ENCODE measurements at regions not wholly inside any gene's neighbourhood (a gene's known extent, or its start where the extent isn't known, plus 50 kb on each side); places are given as distances from the start of the nearest gene placed in this dataset.
"Not testable (repeated sequence)": the region's sequence is repeated elsewhere in the genome, so short reads cannot be mapped to it uniquely, and the experiment has no call there.

GRCh38 chr13:103634066-103634465 is 567.8 kb upstream of the SLC10A2 start:
- no peak for DNase-seq

- no peak for DNase-seq
Observed at GRCh38 chr13:103625194-103625593, 559.0 kb upstream of the SLC10A2 start.

GRCh38 chr13:103618151-103618550 is 551.9 kb upstream of the SLC10A2 start:
- DNase-seq: no peak

GRCh38 chr13:103615771-103616170 is 549.6 kb upstream of the SLC10A2 start:
- no peak for DNase-seq

- DNase-seq: no peak
Observed at GRCh38 chr13:103614761-103615160, 548.5 kb upstream of the SLC10A2 start.

GRCh38 chr13:103607995-103608394 is 541.8 kb upstream of the SLC10A2 start:
- DNase-seq: no peak

- DNase-seq: no peak
Observed at GRCh38 chr13:103605546-103606326, 539.5 kb upstream of the SLC10A2 start.

GRCh38 chr13:103599870-103600269 is 533.7 kb upstream of the SLC10A2 start:
- not testable (repeated sequence) for DNase-seq

GRCh38 chr13:103598671-103599070 is 532.5 kb upstream of the SLC10A2 start:
- no peak for DNase-seq

GRCh38 chr13:103573446-103573845 is 507.2 kb upstream of the SLC10A2 start:
- no peak for DNase-seq

- DNase-seq: no peak
Observed at GRCh38 chr13:103568314-103568713, 502.1 kb upstream of the SLC10A2 start.

GRCh38 chr13:103557878-103558277 is 491.7 kb upstream of the SLC10A2 start:
- no peak for DNase-seq

GRCh38 chr13:103556681-103557080 is 490.5 kb upstream of the SLC10A2 start:
- no peak for DNase-seq

GRCh38 chr13:103547914-103548313 is 481.7 kb upstream of the SLC10A2 start:
- DNase-seq: no peak

- DNase-seq: no peak
Observed at GRCh38 chr13:103546271-103546670, 480.1 kb upstream of the SLC10A2 start.

- no peak for DNase-seq
Observed at GRCh38 chr13:103542648-103543047, 476.4 kb upstream of the SLC10A2 start.

GRCh38 chr13:103540382-103540765 is 474.2 kb upstream of the SLC10A2 start:
- DNase-seq: no peak

GRCh38 chr13:103539721-103540381 is 473.6 kb upstream of the SLC10A2 start:
- DNase-seq: no peak

GRCh38 chr13:103539265-103539664 is 473.0 kb upstream of the SLC10A2 start:
- no peak for DNase-seq

- DNase-seq: no peak
Observed at GRCh38 chr13:103537616-103538015, 471.4 kb upstream of the SLC10A2 start.

GRCh38 chr13:103531278-103531677 is 465.1 kb upstream of the SLC10A2 start:
- no peak for DNase-seq

- no peak for DNase-seq
Observed at GRCh38 chr13:103528437-103528836, 462.2 kb upstream of the SLC10A2 start.

GRCh38 chr13:103525530-103525929 is 459.3 kb upstream of the SLC10A2 start:
- DNase-seq: no peak

- DNase-seq: no peak
Observed at GRCh38 chr13:103523858-103524257, 457.6 kb upstream of the SLC10A2 start.

GRCh38 chr13:103521532-103521931 is 455.3 kb upstream of the SLC10A2 start:
- no peak for DNase-seq
